ENCODE measurements at regions not wholly inside any gene's neighbourhood (a gene's known extent, or its start where the extent isn't known, plus 50 kb on each side); places are given as distances from the start of the nearest gene placed in this dataset.
"Not testable (repeated sequence)": the region's sequence is repeated elsewhere in the genome, so short reads cannot be mapped to it uniquely, and the experiment has no call there.

- Mint-ChIP-seq H3K4me1 (peaks cover 7 to 16% (median 15%) of the 10 kb centered on the region in 4 donors), H3K9me3 (no peaks in the 10 kb centered on the region), H3K4me3 (no peak overlapping the region), H3K27ac (peak overlapping the region in 4 of 10 donors; percentile 2 to 67 (median 19)), H3K36me3 (peaks cover 0 to 2% (median 0%) of the 10 kb centered on the region in 3 donors), H3K27me3 (no peaks in the 10 kb centered on the region)
- peak in 1 of 10 donors; percentile 34 for DNase-seq
- ATAC-seq: no peak
- POLR2A ChIA-PET: no interaction called here
These were observed 154.5 kb downstream of the ZFP36L2 start for GRCh38 chr2:43071599-43072550.

GRCh38 chr2:43070676-43071502, 155.5 kb downstream of the ZFP36L2 start:
- Mint-ChIP-seq H3K36me3 (peaks cover 0 to 2% (median 0%) of the 10 kb centered on the region in 3 donors), H3K4me1 (peaks cover 7 to 17% (median 14%) of the 10 kb centered on the region in 4 donors), H3K9me3 (no peaks in the 10 kb centered on the region), H3K27me3 (no peaks in the 10 kb centered on the region), H3K4me3 (no peak overlapping the region), H3K27ac (peak overlapping the region in 2 of 10 donors; percentile 27 to 66)
- ATAC-seq (no peak), DNase-seq (peak in 1 of 10 donors; percentile 30)
- POLR2A ChIA-PET: interaction anchor here (0.9 to 1.4 kb wide), 2 partner anchors 15 to 18 kb away, joined by 3 to 4 read pairs; no protein-coding TSS in a partner anchor

- H3K36me3 Mint-ChIP-seq: peaks cover 0 to 2% (median 0%) of the 10 kb centered on the region in 3 donors
- H3K27me3 Mint-ChIP-seq: no peaks in the 10 kb centered on the region
- peak in 1 of 10 donors; percentile 59 for DNase-seq
- peak overlapping the region in 1 of 10 donors; percentile 47 for H3K27ac Mint-ChIP-seq
- no peak overlapping the region for H3K4me3 Mint-ChIP-seq
- no peak for ATAC-seq
- POLR2A ChIA-PET: interaction anchor here (0.9 to 1.4 kb wide), 2 partner anchors 14 to 19 kb away, joined by 3 to 4 read pairs; no protein-coding TSS in a partner anchor
- peaks cover 7 to 19% (median 13%) of the 10 kb centered on the region in 4 donors for H3K4me1 Mint-ChIP-seq
- no peaks in the 10 kb centered on the region for H3K9me3 Mint-ChIP-seq
These were observed 156.4 kb downstream of the ZFP36L2 start for GRCh38 chr2:43070030-43070429.

GRCh38 chr2:43068631-43069517, 157.5 kb downstream of the ZFP36L2 start:
- peaks cover 2 to 4% (median 2%) of the 10 kb centered on the region in 3 donors for H3K36me3 Mint-ChIP-seq
- DNase-seq: peak in 1 of 10 donors; percentile 24

GRCh38 chr2:43068041-43068533, 158.3 kb downstream of the ZFP36L2 start:
- Mint-ChIP-seq H3K9me3 (peaks cover 0 to 4% (median 0%) of the 10 kb centered on the region in 9 donors), H3K4me3 (no peak overlapping the region), H3K27me3 (no peaks in the 10 kb centered on the region), H3K4me1 (peaks cover 0 to 12% (median 8%) of the 10 kb centered on the region in 4 donors), H3K36me3 (peaks cover 2 to 4% (median 2%) of the 10 kb centered on the region in 3 donors), H3K27ac (peak overlapping the region in 1 of 10 donors; percentile 87)
- POLR2A ChIA-PET: no interaction called here
- DNase-seq (peak in 1 of 10 donors; percentile 45), ATAC-seq (no peak)

More at GRCh38 chr2:43068631-43069517, 157.5 kb downstream of the ZFP36L2 start:
- H3K9me3 Mint-ChIP-seq: peaks cover 0 to 4% (median 0%) of the 10 kb centered on the region in 9 donors
- no peak for ATAC-seq
- H3K27me3 Mint-ChIP-seq: no peaks in the 10 kb centered on the region
- peaks cover 7 to 17% (median 12%) of the 10 kb centered on the region in 4 donors for H3K4me1 Mint-ChIP-seq
- POLR2A ChIA-PET: interaction anchor here (1.4 kb wide), 1 partner anchor 20 kb away, joined by 3 read pairs; no protein-coding TSS in a partner anchor
- no peak overlapping the region for H3K4me3 Mint-ChIP-seq
- H3K27ac Mint-ChIP-seq: peak overlapping the region in 2 of 10 donors; percentile 48 to 56

- Mint-ChIP-seq H3K36me3 (peaks cover 2 to 4% (median 2%) of the 10 kb centered on the region in 3 donors), H3K27me3 (no peaks in the 10 kb centered on the region), H3K27ac (peak overlapping the region in 1 of 10 donors; percentile 87), H3K4me3 (no peak overlapping the region), H3K4me1 (peaks cover 0 to 12% (median 8%) of the 10 kb centered on the region in 4 donors), H3K9me3 (peaks cover 0 to 4% (median 0%) of the 10 kb centered on the region in 9 donors)
- POLR2A ChIA-PET: no interaction called here
- ATAC-seq (no peak), DNase-seq (peak in 1 of 10 donors; percentile 49)
These were observed 159.0 kb downstream of the ZFP36L2 start for GRCh38 chr2:43067254-43068040.

- DNase-seq: peak in 1 of 10 donors; percentile 14
- H3K36me3 Mint-ChIP-seq, H3K9me3 Mint-ChIP-seq, ATAC-seq, POLR2A ChIA-PET, H3K27me3 Mint-ChIP-seq, H3K4me3 Mint-ChIP-seq: not testable (repeated sequence)
- H3K4me1 Mint-ChIP-seq: peaks cover 0 to 16% (median 12%) of the 10 kb centered on the region in 4 donors
- H3K27ac Mint-ChIP-seq: peak overlapping the region in 3 of 10 donors; percentile 23 to 37 (median 36)
These were observed 159.7 kb downstream of the ZFP36L2 start for GRCh38 chr2:43066541-43067253.

GRCh38 chr2:43065871-43066270, 160.5 kb downstream of the ZFP36L2 start:
- POLR2A ChIA-PET: interaction anchor here (0.6 kb wide), 1 partner anchor 34 kb away, joined by 3 read pairs; no protein-coding TSS in a partner anchor
- DNase-seq (peak in 1 of 10 donors; percentile 31), ATAC-seq (no peak)
- H3K36me3 Mint-ChIP-seq: peaks cover under 1 to 5% (median 4%) of the 10 kb centered on the region in 3 donors
- no peaks in the 10 kb centered on the region for H3K27me3 Mint-ChIP-seq
- no peak overlapping the region for H3K4me3 Mint-ChIP-seq
- H3K9me3 Mint-ChIP-seq: peaks cover 0 to 4% (median 0%) of the 10 kb centered on the region in 9 donors
- H3K4me1 Mint-ChIP-seq: peaks cover 6 to 23% (median 13%) of the 10 kb centered on the region in 4 donors
- peak overlapping the region in 2 of 10 donors; percentile 22 to 59 for H3K27ac Mint-ChIP-seq

GRCh38 chr2:43065036-43065435, 161.4 kb downstream of the ZFP36L2 start:
- Mint-ChIP-seq H3K9me3 (peaks cover 0 to 4% (median 0%) of the 10 kb centered on the region in 9 donors), H3K4me1 (peaks cover 14 to 31% (median 19%) of the 10 kb centered on the region in 4 donors), H3K36me3 (peaks cover 0 to 5% (median 4%) of the 10 kb centered on the region in 3 donors), H3K27me3 (no peaks in the 10 kb centered on the region), H3K27ac (no peak overlapping the region), H3K4me3 (no peak overlapping the region)
- ATAC-seq: no peak
- POLR2A ChIA-PET: no interaction called here
- DNase-seq: peak in 1 of 10 donors; percentile 28

- ATAC-seq, POLR2A ChIA-PET, H3K9me3 Mint-ChIP-seq, H3K36me3 Mint-ChIP-seq, H3K4me3 Mint-ChIP-seq, DNase-seq, H3K27ac Mint-ChIP-seq, H3K27me3 Mint-ChIP-seq: not testable (repeated sequence)
- peaks cover 28 to 48% (median 35%) of the 10 kb centered on the region in 4 donors for H3K4me1 Mint-ChIP-seq
These were observed 163.3 kb downstream of the ZFP36L2 start for GRCh38 chr2:43063096-43063495.

Data from naive thymus-derived CD8-positive, alpha-beta T cell (primary cell).